ENCODE measurements at regions not wholly inside any gene's neighbourhood (a gene's known extent, or its start where the extent isn't known, plus 50 kb on each side); places are given as distances from the start of the nearest gene placed in this dataset. TPM values are rescaled to one million over a fixed set of nuclear protein-coding genes. Genes with fewer than 3 reads are reported as not detected.

GRCh38 chr11:109349276-109350080 is 72.5 kb upstream of the C11orf87 start:
- Histone ChIP-seq H3K9ac (ENCODE audit: low read depth in 1 of 3, low read length in 3 of 3) (no peak overlapping the region), H3K9me3 (ENCODE audit: control insufficient read depth in 3 of 3, low read length in 3 of 3) (no peaks in the 10 kb centered on the region), H3K27me3 (ENCODE audit: control insufficient read depth in 3 of 3, insufficient read depth in 3 of 3, low read length in 3 of 3) (no peaks in the 10 kb centered on the region), H3K4me1 (ENCODE audit: control insufficient read depth in 3 of 3, insufficient read depth in 3 of 3, low read length in 3 of 3) (no peaks in the 10 kb centered on the region), H3K4me3 (ENCODE audit: low read length in 3 of 3) (no peak overlapping the region), H3K27ac (ENCODE audit: low read depth, low read length) (no peak overlapping the region), H3K36me3 (ENCODE audit: control insufficient read depth in 3 of 3, insufficient read depth in 3 of 3, low read length in 3 of 3) (no peaks in the 10 kb centered on the region)

GRCh38 chr11:109350091-109350490 is 71.9 kb upstream of the C11orf87 start:
- no peaks in the 10 kb centered on the region for H3K4me1 ChIP-seq (ENCODE audit: control insufficient read depth in 3 of 3, insufficient read depth in 3 of 3, low read length in 3 of 3)
- H3K27ac ChIP-seq (ENCODE audit: low read depth, low read length): no peak overlapping the region
- H3K4me3 ChIP-seq (ENCODE audit: low read length in 3 of 3): no peak overlapping the region
- no peaks in the 10 kb centered on the region for H3K9me3 ChIP-seq (ENCODE audit: control insufficient read depth in 3 of 3, low read length in 3 of 3)
- H3K36me3 ChIP-seq (ENCODE audit: control insufficient read depth in 3 of 3, insufficient read depth in 3 of 3, low read length in 3 of 3): no peaks in the 10 kb centered on the region
- no peak overlapping the region for H3K9ac ChIP-seq (ENCODE audit: low read depth in 1 of 3, low read length in 3 of 3)
- no peaks in the 10 kb centered on the region for H3K27me3 ChIP-seq (ENCODE audit: control insufficient read depth in 3 of 3, insufficient read depth in 3 of 3, low read length in 3 of 3)

GRCh38 chr11:109362059-109362458 is 59.9 kb upstream of the C11orf87 start:
- H3K4me3 ChIP-seq (ENCODE audit: low read length in 3 of 3): no peak overlapping the region
- no peak overlapping the region for H3K9ac ChIP-seq (ENCODE audit: low read depth in 1 of 3, low read length in 3 of 3)
- no peaks in the 10 kb centered on the region for H3K36me3 ChIP-seq (ENCODE audit: control insufficient read depth in 3 of 3, insufficient read depth in 3 of 3, low read length in 3 of 3)
- no peak overlapping the region for H3K27ac ChIP-seq (ENCODE audit: low read depth, low read length)
- no peaks in the 10 kb centered on the region for H3K4me1 ChIP-seq (ENCODE audit: control insufficient read depth in 3 of 3, insufficient read depth in 3 of 3, low read length in 3 of 3)
- no peaks in the 10 kb centered on the region for H3K27me3 ChIP-seq (ENCODE audit: control insufficient read depth in 3 of 3, insufficient read depth in 3 of 3, low read length in 3 of 3)
- H3K9me3 ChIP-seq (ENCODE audit: control insufficient read depth in 3 of 3, low read length in 3 of 3): no peaks in the 10 kb centered on the region

DNA sequence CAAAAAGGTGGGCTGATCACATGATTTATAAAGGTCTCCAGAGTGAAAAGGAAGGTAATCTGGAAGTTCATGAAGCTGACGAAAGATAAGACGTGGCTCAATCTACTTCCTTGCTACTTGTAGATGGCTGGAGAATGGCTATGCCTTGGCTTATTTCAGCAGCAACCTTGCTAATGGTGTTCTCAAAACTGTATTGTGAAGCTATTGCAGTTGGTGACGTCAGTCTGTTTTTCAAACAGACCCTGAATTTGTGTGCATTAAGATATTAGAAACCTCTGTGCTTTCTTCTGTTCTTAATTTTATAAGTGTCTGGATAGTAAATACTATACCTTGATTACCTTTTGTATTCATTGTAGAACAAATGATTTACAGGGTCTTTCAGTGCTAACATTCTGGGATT is 58.3 kb upstream of the C11orf87 start:
- H3K9ac ChIP-seq (ENCODE audit: low read depth in 1 of 3, low read length in 3 of 3): no peak overlapping the region
- no peaks in the 10 kb centered on the region for H3K4me1 ChIP-seq (ENCODE audit: control insufficient read depth in 3 of 3, insufficient read depth in 3 of 3, low read length in 3 of 3)
- no peaks in the 10 kb centered on the region for H3K36me3 ChIP-seq (ENCODE audit: control insufficient read depth in 3 of 3, insufficient read depth in 3 of 3, low read length in 3 of 3)

GRCh38 chr11:109364851-109365250 is 57.1 kb upstream of the C11orf87 start:
- Histone ChIP-seq H3K4me1 (ENCODE audit: control insufficient read depth in 3 of 3, insufficient read depth in 3 of 3, low read length in 3 of 3) (no peaks in the 10 kb centered on the region), H3K27me3 (ENCODE audit: control insufficient read depth in 3 of 3, insufficient read depth in 3 of 3, low read length in 3 of 3) (no peaks in the 10 kb centered on the region), H3K9ac (ENCODE audit: low read depth in 1 of 3, low read length in 3 of 3) (no peak overlapping the region), H3K4me3 (ENCODE audit: low read length in 3 of 3) (no peak overlapping the region), H3K36me3 (ENCODE audit: control insufficient read depth in 3 of 3, insufficient read depth in 3 of 3, low read length in 3 of 3) (no peaks in the 10 kb centered on the region), H3K27ac (ENCODE audit: low read depth, low read length) (no peak overlapping the region), H3K9me3 (ENCODE audit: control insufficient read depth in 3 of 3, low read length in 3 of 3) (no peaks in the 10 kb centered on the region)

More for the DNA sequence above, 58.3 kb upstream of the C11orf87 start:
- Histone ChIP-seq H3K27ac (ENCODE audit: low read depth, low read length) (no peak overlapping the region), H3K27me3 (ENCODE audit: control insufficient read depth in 3 of 3, insufficient read depth in 3 of 3, low read length in 3 of 3) (no peaks in the 10 kb centered on the region), H3K9me3 (ENCODE audit: control insufficient read depth in 3 of 3, low read length in 3 of 3) (no peaks in the 10 kb centered on the region), H3K4me3 (ENCODE audit: low read length in 3 of 3) (no peak overlapping the region)

- no peak overlapping the region for H3K27ac ChIP-seq (ENCODE audit: low read depth, low read length)
- no peaks in the 10 kb centered on the region for H3K9me3 ChIP-seq (ENCODE audit: control insufficient read depth in 3 of 3, low read length in 3 of 3)
- H3K27me3 ChIP-seq (ENCODE audit: control insufficient read depth in 3 of 3, insufficient read depth in 3 of 3, low read length in 3 of 3): no peaks in the 10 kb centered on the region
- H3K9ac ChIP-seq (ENCODE audit: low read depth in 1 of 3, low read length in 3 of 3): no peak overlapping the region
- no peaks in the 10 kb centered on the region for H3K4me1 ChIP-seq (ENCODE audit: control insufficient read depth in 3 of 3, insufficient read depth in 3 of 3, low read length in 3 of 3)
- H3K4me3 ChIP-seq (ENCODE audit: low read length in 3 of 3): no peak overlapping the region
- H3K36me3 ChIP-seq (ENCODE audit: control insufficient read depth in 3 of 3, insufficient read depth in 3 of 3, low read length in 3 of 3): no peaks in the 10 kb centered on the region
These were observed 50.4 kb upstream of the C11orf87 start for GRCh38 chr11:109371444-109372176.

Small RNAs in the stretch of these regions (small RNA-seq; reads per million reads assigned to genes)
- not detected for gene RF00157
- gene RNA5SP349: not detected
- gene RNU6-654P: not detected
